Activated CD8-positive, alpha-beta memory T cell treated with anti-CD3 and anti-CD28 coated beads for 4 hours (primary cell): ENCODE measurements at regions not wholly inside any gene's neighbourhood (a gene's known extent, or its start where the extent isn't known, plus 50 kb on each side); places are given as distances from the start of the nearest gene placed in this dataset.
"Not testable (repeated sequence)": the region's sequence is repeated elsewhere in the genome, so short reads cannot be mapped to it uniquely, and the experiment has no call there.

Experiments used
- DNase-seq, 2 donors: peaks; one replicate each; pipeline ENCODE4 v3.0.0-alpha.2; 2020; ENCODE audit warnings: low read depth in 2 of 2

- DNase-seq: no peak
These were observed 167.4 kb upstream of the LDB2 start for GRCh38 chr4:17065821-17066220.

GRCh38 chr4:17064959-17065358 is 166.5 kb upstream of the LDB2 start:
- DNase-seq: no peak

- no peak for DNase-seq
These were observed 165.4 kb upstream of the LDB2 start for GRCh38 chr4:17063888-17064287.

- DNase-seq: no peak
These were observed 161.8 kb upstream of the LDB2 start for GRCh38 chr4:17060230-17060629.

- no peak for DNase-seq
These were observed 160.7 kb upstream of the LDB2 start for GRCh38 chr4:17058916-17059741.

- DNase-seq: no peak
These were observed 160.1 kb upstream of the LDB2 start for GRCh38 chr4:17058536-17058915.

- no peak for DNase-seq
These were observed 158.6 kb upstream of the LDB2 start for GRCh38 chr4:17057035-17057434.

- no peak for DNase-seq
These were observed 157.3 kb upstream of the LDB2 start for GRCh38 chr4:17055788-17056187.

GRCh38 chr4:17045866-17046265 is 147.4 kb upstream of the LDB2 start:
- no peak for DNase-seq

GRCh38 chr4:17038510-17039176 is 140.2 kb upstream of the LDB2 start:
- DNase-seq: no peak

- no peak for DNase-seq
These were observed 135.3 kb upstream of the LDB2 start for GRCh38 chr4:17033768-17034181.

GRCh38 chr4:17033025-17033767 is 134.8 kb upstream of the LDB2 start:
- no peak for DNase-seq

GRCh38 chr4:17030543-17030942 is 132.1 kb upstream of the LDB2 start:
- no peak for DNase-seq

- DNase-seq: no peak
These were observed 131.5 kb upstream of the LDB2 start for GRCh38 chr4:17029964-17030363.

GRCh38 chr4:17029432-17029831 is 131.0 kb upstream of the LDB2 start:
- no peak for DNase-seq

GRCh38 chr4:17027495-17027894 is 129.1 kb upstream of the LDB2 start:
- DNase-seq: no peak

- DNase-seq: no peak
These were observed 126.0 kb upstream of the LDB2 start for GRCh38 chr4:17024425-17024824.

- DNase-seq: no peak
These were observed 122.5 kb upstream of the LDB2 start for GRCh38 chr4:17020901-17021300.

- no peak for DNase-seq
These were observed 122.0 kb upstream of the LDB2 start for GRCh38 chr4:17020451-17020850.

- DNase-seq: not testable (repeated sequence)
These were observed 120.2 kb upstream of the LDB2 start for GRCh38 chr4:17018621-17019020.

- no peak for DNase-seq
These were observed 119.6 kb upstream of the LDB2 start for GRCh38 chr4:17018013-17018412.

- DNase-seq: no peak
These were observed 115.0 kb upstream of the LDB2 start for GRCh38 chr4:17013382-17014006.
